ENCODE measurements at regions not wholly inside any gene's neighbourhood (a gene's known extent, or its start where the extent isn't known, plus 50 kb on each side); places are given as distances from the start of the nearest gene placed in this dataset.

DNA sequence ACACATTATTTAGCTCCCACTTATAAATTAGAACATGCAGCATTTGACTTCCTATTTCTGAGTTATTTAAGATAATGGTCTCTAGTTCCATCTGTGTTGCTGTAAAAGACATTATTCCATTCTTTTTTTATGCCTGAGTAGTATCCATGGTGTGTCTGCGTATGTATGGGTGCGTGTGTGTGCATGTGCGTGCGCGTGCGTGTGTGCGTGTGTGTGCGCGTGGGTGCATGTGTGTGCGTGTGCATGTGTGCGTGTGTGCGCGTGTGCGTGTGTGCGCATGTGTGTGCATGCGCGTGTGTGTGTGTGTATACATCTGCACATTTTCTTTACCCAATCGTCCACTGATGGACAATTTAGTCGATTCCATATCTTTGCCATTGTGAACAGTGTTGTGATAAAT is 479.4 kb upstream of the TMEM132C start:
- TF ChIP-seq REST (IDR thresholded peaks at IDR 0.05; ENCODE audit: borderline replicate concordance) (no peak), EZH2 (IDR thresholded peaks at IDR 0.05; ENCODE audit: borderline replicate concordance, insufficient read depth, low read length, poor library complexity, severe bottlenecking) (no peak), CTCF (IDR thresholded peaks at IDR 0.05; ENCODE audit: poor library complexity, severe bottlenecking) (no peak), EP300 (conservative IDR thresholded peaks at IDR 0.05; ENCODE audit: poor library complexity, severe bottlenecking) (no peak), POLR2AphosphoS5 (IDR thresholded peaks at IDR 0.05) (no peak)
